ENCODE measurements at regions not wholly inside any gene's neighbourhood (a gene's known extent, or its start where the extent isn't known, plus 50 kb on each side); places are given as distances from the start of the nearest gene placed in this dataset.

DNA sequence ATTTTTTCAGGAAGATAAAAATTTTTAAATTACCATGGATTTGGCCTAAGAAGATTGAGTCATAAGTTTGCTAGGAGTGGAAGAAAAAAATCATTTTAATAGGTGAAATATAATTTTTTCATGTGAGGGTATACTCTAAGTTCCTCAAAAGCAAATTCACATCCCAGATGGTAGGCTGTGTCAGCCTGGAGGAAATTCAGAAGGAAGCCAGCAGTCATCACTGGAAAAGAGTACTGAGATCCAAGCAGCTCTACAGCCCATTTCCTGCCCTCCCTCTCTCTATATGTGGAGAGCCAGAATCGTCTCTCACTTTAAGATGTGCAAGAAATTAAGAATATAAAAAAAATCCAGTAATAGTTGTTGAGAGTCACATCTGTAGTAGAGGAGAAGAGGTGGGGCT lies 126.5 kb upstream of the CDH18 start:
- Histone ChIP-seq H3K79me2 (ENCODE audit: low read depth) (no peaks in the 10 kb centered on the region), H3K4me2 (no peak overlapping the region), H4K20me1 (ENCODE audit: low read depth) (no peaks in the 10 kb centered on the region), H3K27me3 (no peaks in the 10 kb centered on the region), H3K9me3 (ENCODE audit: low read depth) (no peaks in the 10 kb centered on the region), H2AFZ (replicated peaks) (no peak overlapping the region), H3K4me3 (no peak overlapping the region), H3K36me3 (no peaks in the 10 kb centered on the region), H3K9ac (no peak overlapping the region), H3F3A (ENCODE audit: low read depth) (no peaks in the 10 kb centered on the region), H3K4me1 (no peaks in the 10 kb centered on the region), H3K27ac (no peak overlapping the region)
- peaks cover 2% of the 10 kb centered on the region for H3K4me1 Mint-ChIP-seq
- no peak overlapping the region for H3K27ac Mint-ChIP-seq
- H3K9me3 Mint-ChIP-seq: no peaks in the 10 kb centered on the region
- no peak overlapping the region for H3K4me3 Mint-ChIP-seq
- DNase-seq (ENCODE audit: low spot score): no peak
- TF ChIP-seq, protein P1, sequence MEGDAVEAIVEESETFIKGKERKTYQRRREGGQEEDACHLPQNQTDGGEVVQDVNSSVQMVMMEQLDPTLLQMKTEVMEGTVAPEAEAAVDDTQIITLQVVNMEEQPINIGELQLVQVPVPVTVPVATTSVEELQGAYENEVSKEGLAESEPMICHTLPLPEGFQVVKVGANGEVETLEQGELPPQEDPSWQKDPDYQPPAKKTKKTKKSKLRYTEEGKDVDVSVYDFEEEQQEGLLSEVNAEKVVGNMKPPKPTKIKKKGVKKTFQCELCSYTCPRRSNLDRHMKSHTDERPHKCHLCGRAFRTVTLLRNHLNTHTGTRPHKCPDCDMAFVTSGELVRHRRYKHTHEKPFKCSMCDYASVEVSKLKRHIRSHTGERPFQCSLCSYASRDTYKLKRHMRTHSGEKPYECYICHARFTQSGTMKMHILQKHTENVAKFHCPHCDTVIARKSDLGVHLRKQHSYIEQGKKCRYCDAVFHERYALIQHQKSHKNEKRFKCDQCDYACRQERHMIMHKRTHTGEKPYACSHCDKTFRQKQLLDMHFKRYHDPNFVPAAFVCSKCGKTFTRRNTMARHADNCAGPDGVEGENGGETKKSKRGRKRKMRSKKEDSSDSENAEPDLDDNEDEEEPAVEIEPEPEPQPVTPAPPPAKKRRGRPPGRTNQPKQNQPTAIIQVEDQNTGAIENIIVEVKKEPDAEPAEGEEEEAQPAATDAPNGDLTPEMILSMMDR (IDR thresholded peaks at IDR 0.05): no peak
- TF ChIP-seq EZH2 (IDR thresholded peaks at IDR 0.05) (no peak), EZH2phosphoT487 (IDR thresholded peaks at IDR 0.05) (no peak)
- H3K36me3 Mint-ChIP-seq: no peaks in the 10 kb centered on the region
- no peaks in the 10 kb centered on the region for H3K27me3 Mint-ChIP-seq (ENCODE audit: insufficient read depth, low read depth)

DNA sequence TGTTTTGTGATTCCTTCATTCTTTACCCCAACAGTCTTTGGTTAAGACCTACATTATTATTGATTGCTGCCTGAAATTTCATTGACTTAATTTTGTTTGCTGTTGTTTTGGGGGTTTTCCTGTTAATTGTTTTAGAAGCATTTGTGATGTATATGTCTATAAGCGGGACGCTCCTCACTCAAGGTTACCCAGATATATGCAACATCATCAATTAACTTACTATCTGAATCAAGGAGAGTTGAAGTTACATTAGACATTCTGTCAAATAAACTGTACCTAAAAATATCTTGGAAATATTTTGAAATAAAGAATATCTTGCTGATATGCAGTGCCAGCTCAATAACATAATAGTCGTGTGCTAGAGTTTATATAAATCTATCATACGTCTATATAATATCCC lies 125.9 kb upstream of the CDH18 start:
- no peaks in the 10 kb centered on the region for H3K36me3 Mint-ChIP-seq
- H3K4me1 ChIP-seq: no peaks in the 10 kb centered on the region
- H4K20me1 ChIP-seq (ENCODE audit: low read depth): no peaks in the 10 kb centered on the region
- H3K4me3 ChIP-seq: no peak overlapping the region
- H3K4me2 ChIP-seq: no peak overlapping the region
- no peak overlapping the region for H3K27ac ChIP-seq
- H3K27me3 ChIP-seq: no peaks in the 10 kb centered on the region
- TF ChIP-seq EZH2phosphoT487 (IDR thresholded peaks at IDR 0.05): no peak
- H3K79me2 ChIP-seq (ENCODE audit: low read depth): no peaks in the 10 kb centered on the region
- no peaks in the 10 kb centered on the region for H3K9me3 ChIP-seq (ENCODE audit: low read depth)
- peaks cover 2% of the 10 kb centered on the region for H3K4me1 Mint-ChIP-seq
- H2AFZ ChIP-seq (replicated peaks): no peak overlapping the region
- H3K27me3 Mint-ChIP-seq (ENCODE audit: insufficient read depth, low read depth): no peaks in the 10 kb centered on the region
- no peak overlapping the region for H3K9ac ChIP-seq
- H3K4me3 Mint-ChIP-seq: no peak overlapping the region
- H3K9me3 Mint-ChIP-seq: no peaks in the 10 kb centered on the region
- H3K27ac Mint-ChIP-seq: no peak overlapping the region
- DNase-seq (ENCODE audit: low spot score): no peak
- no peaks in the 10 kb centered on the region for H3K36me3 ChIP-seq
- no peaks in the 10 kb centered on the region for H3F3A ChIP-seq (ENCODE audit: low read depth)

DNA sequence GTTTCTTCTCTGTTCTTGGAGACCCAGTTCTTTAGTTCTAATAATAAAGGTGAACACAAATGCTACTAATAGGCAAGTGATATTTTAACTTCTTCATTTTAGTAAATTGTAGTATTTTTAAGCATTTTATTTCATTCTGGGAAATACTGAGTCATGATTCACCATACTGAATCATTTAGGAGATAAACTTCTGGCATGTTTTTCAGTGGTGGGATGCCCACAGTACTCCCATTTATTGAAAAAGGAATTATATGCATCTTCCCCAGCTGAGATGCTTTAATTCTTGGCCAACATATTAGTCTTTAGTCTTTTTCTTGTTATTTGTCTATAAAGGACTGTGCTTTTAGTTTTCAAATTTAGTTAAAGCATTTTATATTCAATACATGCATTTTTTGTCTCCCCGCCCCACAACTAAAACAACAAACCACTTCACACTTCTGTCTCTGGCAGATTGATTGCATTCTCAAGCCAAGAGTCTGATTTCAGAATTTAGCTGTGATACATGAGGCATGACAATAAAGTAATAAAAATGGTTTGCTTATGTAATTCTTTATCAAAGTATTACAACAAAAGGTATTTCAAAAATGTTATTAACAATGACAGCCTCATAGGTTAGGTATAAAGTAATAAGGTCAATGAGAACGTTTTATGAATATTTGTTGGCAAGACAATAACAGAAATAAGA lies 125.2 kb upstream of the CDH18 start:
- no peaks in the 10 kb centered on the region for H3K9me3 Mint-ChIP-seq

DNA sequence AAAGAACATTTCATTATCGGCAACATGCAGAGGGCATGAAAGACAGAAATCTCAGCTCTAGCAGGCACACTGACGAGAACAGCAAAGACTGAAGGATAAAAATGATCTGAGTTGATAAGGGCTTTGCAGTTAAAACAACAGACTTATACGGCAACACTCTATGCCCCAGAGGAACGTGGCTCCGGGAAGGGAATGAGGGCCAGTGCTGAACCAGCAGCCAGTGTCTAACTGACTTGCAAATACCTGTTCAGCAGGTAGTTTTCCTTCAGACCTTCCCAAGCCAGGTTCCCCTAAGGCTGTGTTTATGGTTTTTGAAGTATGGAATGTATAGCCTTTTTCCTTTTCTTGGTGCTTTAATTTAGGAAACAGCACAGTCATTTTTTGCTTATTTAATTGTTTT lies 121.3 kb upstream of the CDH18 start:
- no peak for DNase-seq (ENCODE audit: low spot score)
- Mint-ChIP-seq H3K27me3 (ENCODE audit: insufficient read depth, low read depth) (peaks cover 4% of the 10 kb centered on the region), H3K4me3 (no peak overlapping the region), H3K9me3 (no peaks in the 10 kb centered on the region), H3K4me1 (peaks cover 7% of the 10 kb centered on the region), H3K36me3 (no peaks in the 10 kb centered on the region), H3K27ac (no peak overlapping the region)
- H3K9me3 ChIP-seq (ENCODE audit: low read depth): no peaks in the 10 kb centered on the region
- no peaks in the 10 kb centered on the region for H4K20me1 ChIP-seq (ENCODE audit: low read depth)
- no peaks in the 10 kb centered on the region for H3K36me3 ChIP-seq
- H3K27me3 ChIP-seq: no peaks in the 10 kb centered on the region
- H2AFZ ChIP-seq (replicated peaks): peak overlapping the region; percentile 35
- H3K79me2 ChIP-seq (ENCODE audit: low read depth): no peaks in the 10 kb centered on the region
- no peak overlapping the region for H3K27ac ChIP-seq
- no peaks in the 10 kb centered on the region for H3K4me1 ChIP-seq
- H3K4me2 ChIP-seq: no peak overlapping the region
- no peak overlapping the region for H3K4me3 ChIP-seq
- H3K9ac ChIP-seq: no peak overlapping the region
- no peaks in the 10 kb centered on the region for H3F3A ChIP-seq (ENCODE audit: low read depth)
- TF ChIP-seq, protein P1 (IDR thresholded peaks at IDR 0.05): no peak
- TF ChIP-seq EZH2phosphoT487 (IDR thresholded peaks at IDR 0.05): no peak
- no peak for TF ChIP-seq EZH2 (IDR thresholded peaks at IDR 0.05)

More for the DNA sequence above, 125.2 kb upstream of the CDH18 start:
- Histone ChIP-seq H3K9ac (no peak overlapping the region), H3F3A (ENCODE audit: low read depth) (no peaks in the 10 kb centered on the region), H3K27ac (no peak overlapping the region), H3K36me3 (no peaks in the 10 kb centered on the region), H2AFZ (replicated peaks) (no peak overlapping the region), H3K4me1 (no peaks in the 10 kb centered on the region), H3K9me3 (ENCODE audit: low read depth) (no peaks in the 10 kb centered on the region), H3K27me3 (no peaks in the 10 kb centered on the region), H4K20me1 (ENCODE audit: low read depth) (no peaks in the 10 kb centered on the region), H3K79me2 (ENCODE audit: low read depth) (no peaks in the 10 kb centered on the region), H3K4me3 (no peak overlapping the region), H3K4me2 (no peak overlapping the region)
- TF ChIP-seq EZH2phosphoT487 (IDR thresholded peaks at IDR 0.05) (no peak), EZH2 (IDR thresholded peaks at IDR 0.05) (no peak)
- TF ChIP-seq, protein P1 (IDR thresholded peaks at IDR 0.05): no peak
- Mint-ChIP-seq H3K36me3 (no peaks in the 10 kb centered on the region), H3K4me3 (no peak overlapping the region), H3K4me1 (peaks cover 2% of the 10 kb centered on the region), H3K27ac (no peak overlapping the region), H3K27me3 (ENCODE audit: insufficient read depth, low read depth) (no peaks in the 10 kb centered on the region)
- DNase-seq (ENCODE audit: low spot score): no peak
